Omental fat pad (tissue), 3 donors: ENCODE measurements at regions not wholly inside any gene's neighbourhood (a gene's known extent, or its start where the extent isn't known, plus 50 kb on each side); places are given as distances from the start of the nearest gene placed in this dataset.

Experiments used
- ATAC-seq: fragments of 150-250 bp; one replicate; pipeline ENCODE4 v1.9.1; 2016; ENCODE audit warnings: mild to moderate bottlenecking, moderate library complexity; ENCODE audit not compliant: low FRiP score
- DNase-seq: peaks from one replicate; pipeline ENCODE4 v3.0.0-alpha.2; 2019; ENCODE audit warnings: low spot score
- CTCF ChIP-seq, 3 donors: fragments of 450-650 bp; IDR thresholded peaks; one replicate each; pipeline ENCODE4 v1.5.1; 2016 to 2017; ENCODE audit warnings: antibody characterized with exemption in 3 of 3, mild to moderate bottlenecking in 3 of 3, moderate library complexity in 2 of 3

DNA sequence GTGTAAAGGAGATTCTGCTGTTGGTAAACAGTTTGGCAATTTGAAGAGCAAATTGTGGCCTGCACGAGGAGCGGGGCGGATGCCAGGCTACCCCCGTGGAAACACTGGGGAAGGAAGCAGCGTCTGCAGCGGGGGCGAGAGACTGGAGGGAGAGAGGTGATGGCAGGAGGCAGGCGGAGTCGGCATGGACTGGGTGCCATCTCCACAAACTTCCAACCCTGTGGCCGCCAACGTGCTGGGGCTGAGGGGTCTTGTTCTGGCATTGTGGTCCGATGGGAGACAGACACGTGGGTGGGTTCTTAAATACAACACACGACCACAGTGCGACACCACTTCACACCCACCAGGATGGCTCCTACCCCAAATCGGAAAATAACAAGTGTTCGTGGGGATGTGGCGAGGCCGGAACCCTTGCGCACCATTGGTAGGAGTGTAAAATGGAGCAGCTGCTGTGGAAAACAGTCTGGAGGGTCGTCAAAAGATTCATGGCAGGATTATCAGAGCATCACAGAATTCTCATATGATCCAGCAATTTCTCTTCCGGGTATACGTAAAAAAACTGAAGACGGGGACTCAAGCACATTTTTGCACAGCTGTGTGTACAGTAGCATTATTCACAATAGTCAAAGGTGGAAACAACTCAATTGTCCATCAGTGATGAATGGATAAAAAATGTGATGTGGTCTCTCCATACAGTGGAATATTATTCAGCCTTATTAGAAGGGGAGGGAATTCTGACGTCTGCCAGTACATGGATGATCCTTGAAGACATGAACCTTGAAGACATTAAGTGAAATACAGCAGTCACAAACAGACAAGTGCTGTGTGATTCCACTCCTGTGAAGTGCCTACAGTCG is 82.4 kb upstream of the HPCAL1 start:
- no peak for DNase-seq
- no peak for TF ChIP-seq CTCF (IDR thresholded peaks at IDR 0.05)
- ATAC-seq: no peak

DNA sequence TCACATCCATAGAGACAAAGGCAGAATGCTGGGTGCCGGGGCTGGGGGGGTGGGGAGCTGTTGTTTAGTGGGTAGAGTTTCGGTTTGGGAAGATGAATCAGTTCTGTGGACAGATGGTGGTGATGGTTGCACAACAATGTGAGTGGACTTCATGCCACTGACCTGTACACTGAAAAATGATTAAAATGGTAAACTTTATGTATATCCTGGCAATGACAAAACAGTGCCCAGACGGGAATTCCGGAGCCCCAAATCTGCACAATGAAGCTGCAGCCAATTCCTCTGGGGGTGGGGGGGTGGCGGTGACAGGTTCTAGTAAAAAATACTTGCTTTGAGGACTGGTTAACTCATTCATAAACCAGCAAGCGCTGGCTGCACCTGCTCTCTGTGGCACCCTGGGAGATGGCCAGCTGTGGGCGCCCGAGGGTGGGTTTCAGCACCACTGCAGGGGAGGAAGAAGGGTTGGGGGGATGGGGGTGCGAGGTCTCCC is 81.8 kb upstream of the HPCAL1 start:
- TF ChIP-seq CTCF (IDR thresholded peaks at IDR 0.05): no peak
- ATAC-seq: no peak
- no peak for DNase-seq

- no peak for ATAC-seq
- DNase-seq: no peak
- no peak for TF ChIP-seq CTCF (IDR thresholded peaks at IDR 0.05)
Measured at GRCh38 chr2:10221443-10221842, 81.3 kb upstream of the HPCAL1 start.

DNA sequence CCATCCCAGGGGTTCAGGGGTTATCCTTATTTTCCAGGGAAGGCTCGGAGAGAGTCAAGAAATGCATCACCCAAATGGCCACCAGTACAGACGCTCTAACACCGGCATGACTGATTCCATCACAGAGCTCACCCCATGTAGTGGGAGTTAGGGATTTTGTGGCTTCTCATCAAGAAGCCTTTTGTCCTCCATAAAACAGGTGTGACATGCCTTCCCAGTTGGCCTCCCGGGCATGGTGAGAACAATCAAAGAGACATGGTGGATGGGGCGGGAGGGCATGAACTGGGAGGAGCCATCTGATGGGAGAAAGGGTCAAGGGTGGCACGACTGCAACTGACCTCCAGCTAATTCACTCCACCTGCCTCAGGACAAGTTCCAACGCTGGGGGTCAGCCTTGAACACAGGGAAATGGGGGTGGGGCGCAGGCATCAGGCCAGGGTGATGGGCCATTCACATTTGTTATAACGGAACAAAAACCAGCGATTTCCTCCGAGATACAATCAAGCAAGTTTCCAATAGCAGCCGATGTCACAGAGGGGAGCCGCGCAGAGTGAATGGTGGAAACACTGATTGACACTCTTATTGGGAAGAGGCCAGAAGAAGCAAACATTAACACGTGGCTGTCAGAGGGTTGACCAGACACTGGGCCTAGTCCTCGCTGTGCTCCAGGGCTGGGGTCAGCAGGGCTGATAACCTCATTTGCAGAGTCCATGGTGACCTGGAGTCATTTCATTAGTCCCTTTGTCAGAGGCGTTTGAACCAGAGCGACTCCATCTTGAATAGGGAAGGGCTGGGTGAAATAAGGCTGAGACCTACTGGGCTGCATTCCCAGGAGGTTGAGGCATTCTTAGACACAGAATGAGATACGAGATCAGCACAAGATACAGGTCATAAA is 80.5 kb upstream of the HPCAL1 start:
- no peak for ATAC-seq
- DNase-seq: no peak
- no peak for TF ChIP-seq CTCF (IDR thresholded peaks at IDR 0.05)

DNA sequence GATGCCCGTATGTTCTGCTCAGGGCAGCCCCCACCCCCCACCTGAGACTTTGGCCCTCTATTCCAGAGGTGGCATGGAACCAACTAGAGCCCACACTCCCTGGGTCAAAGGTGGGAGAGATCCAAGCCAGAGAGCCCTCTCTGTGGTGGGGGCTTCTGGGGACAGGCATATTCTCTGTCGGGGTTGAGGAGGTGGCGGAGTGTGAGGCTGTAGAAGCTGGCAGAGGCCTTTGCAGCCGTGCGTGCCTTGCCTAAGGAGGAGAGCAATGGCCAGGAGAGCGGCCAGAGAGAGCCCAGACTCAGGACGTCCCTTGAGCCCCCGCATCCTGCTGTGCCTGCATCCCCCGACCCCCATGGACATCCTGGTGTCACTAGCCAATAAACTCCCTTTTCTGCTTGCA is 79.2 kb upstream of the HPCAL1 start:
- TF ChIP-seq CTCF (IDR thresholded peaks at IDR 0.05): no peak
- DNase-seq (no peak), ATAC-seq (no peak)

GRCh38 chr2:10223932-10224720 is 78.6 kb upstream of the HPCAL1 start:
- ATAC-seq (no peak), DNase-seq (no peak)
- no peak for TF ChIP-seq CTCF (IDR thresholded peaks at IDR 0.05)
